Activated CD8-positive, alpha-beta T cell treated with anti-CD3 and anti-CD28 coated beads for 36 hours (primary cell): ENCODE measurements at regions not wholly inside any gene's neighbourhood (a gene's known extent, or its start where the extent isn't known, plus 50 kb on each side); places are given as distances from the start of the nearest gene placed in this dataset.
"Not testable (repeated sequence)": the region's sequence is repeated elsewhere in the genome, so short reads cannot be mapped to it uniquely, and the experiment has no call there.

ENCODE experiments used
- ATAC-seq: fragments of 200-7000 bp; cut with Tn5 transposase; one replicate; pipeline ENCODE4 v1.10.0; 2021; ENCODE audit warnings: mild to moderate bottlenecking, moderate library complexity
- CTCF ChIA-PET: fragments of 350-600 bp; sonication (Branson Sonifier 250); formaldehyde crosslinking; loops from one replicate; lab custom pipeline; 2021; ENCODE audit warnings: antibody characterized with exemption; lab: Charles Lee
- POLR2A ChIA-PET: fragments of 350-600 bp; sonication (Branson Sonifier 250); formaldehyde crosslinking; loops from one replicate; lab custom pipeline; 2021; ENCODE audit warnings: antibody characterized with exemption; lab: Charles Lee
- DNase-seq: peaks from one replicate; pipeline ENCODE4 v3.0.0-alpha.2; 2020
- H3K27ac Mint-ChIP-seq: one replicate; pipeline ENCODE4 v1.8.0; 2021; ENCODE audit warnings: mild to moderate bottlenecking, mixed read lengths
- H3K27me3 Mint-ChIP-seq: one replicate; pipeline ENCODE4 v1.8.0; 2021; ENCODE audit warnings: mixed read lengths
- H3K36me3 Mint-ChIP-seq: one replicate; pipeline ENCODE4 v1.8.0; 2021; ENCODE audit warnings: low read depth, mixed read lengths
- H3K4me1 Mint-ChIP-seq: one replicate; pipeline ENCODE4 v1.8.0; 2021; ENCODE audit warnings: low read depth, mixed read lengths
- H3K4me3 Mint-ChIP-seq: one replicate; pipeline ENCODE4 v1.8.0; 2021; ENCODE audit warnings: mild to moderate bottlenecking, moderate library complexity, mixed read lengths
- H3K9me3 Mint-ChIP-seq: one replicate; pipeline ENCODE4 v1.8.0; 2021; ENCODE audit warnings: mixed read lengths
- intact Hi-C: fragments of 100-400 bp; cut with micrococcal nuclease; formaldehyde crosslinking; loops from one replicate; pipeline ENCODE4 v1.10.0; 2022
- TF ChIP-seq, protein P1 (sequence below): fragments of 200-600 bp; IDR thresholded peaks from one replicate; pipeline ENCODE4 v1.8.0; 2022; ENCODE audit warnings: antibody characterized with exemption, mild to moderate bottlenecking

DNA sequence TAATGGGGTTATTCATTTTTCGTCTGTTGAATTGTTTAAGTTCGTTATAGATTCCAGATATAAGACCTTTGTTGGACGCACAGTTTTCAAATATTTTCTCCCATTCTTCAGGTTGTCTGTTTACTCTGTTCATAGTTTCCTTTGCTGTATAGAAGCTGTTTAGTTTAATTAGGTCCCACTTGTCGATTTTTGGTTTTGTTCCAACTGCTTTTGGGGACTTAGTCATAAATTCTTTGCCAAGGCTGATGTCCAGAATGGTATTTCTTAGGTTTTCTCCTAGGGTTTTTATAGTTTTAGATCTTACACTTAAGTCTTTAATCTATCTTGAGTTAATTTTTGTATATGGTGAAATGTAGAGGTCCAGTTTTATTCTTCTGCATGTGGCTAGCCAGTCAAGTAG is 58.9 kb upstream of the ZNF280D start:
- intact Hi-C loops: no loop called here
- H3K4me1 Mint-ChIP-seq: peaks cover 2% of the 10 kb centered on the region
- TF ChIP-seq, protein P1, sequence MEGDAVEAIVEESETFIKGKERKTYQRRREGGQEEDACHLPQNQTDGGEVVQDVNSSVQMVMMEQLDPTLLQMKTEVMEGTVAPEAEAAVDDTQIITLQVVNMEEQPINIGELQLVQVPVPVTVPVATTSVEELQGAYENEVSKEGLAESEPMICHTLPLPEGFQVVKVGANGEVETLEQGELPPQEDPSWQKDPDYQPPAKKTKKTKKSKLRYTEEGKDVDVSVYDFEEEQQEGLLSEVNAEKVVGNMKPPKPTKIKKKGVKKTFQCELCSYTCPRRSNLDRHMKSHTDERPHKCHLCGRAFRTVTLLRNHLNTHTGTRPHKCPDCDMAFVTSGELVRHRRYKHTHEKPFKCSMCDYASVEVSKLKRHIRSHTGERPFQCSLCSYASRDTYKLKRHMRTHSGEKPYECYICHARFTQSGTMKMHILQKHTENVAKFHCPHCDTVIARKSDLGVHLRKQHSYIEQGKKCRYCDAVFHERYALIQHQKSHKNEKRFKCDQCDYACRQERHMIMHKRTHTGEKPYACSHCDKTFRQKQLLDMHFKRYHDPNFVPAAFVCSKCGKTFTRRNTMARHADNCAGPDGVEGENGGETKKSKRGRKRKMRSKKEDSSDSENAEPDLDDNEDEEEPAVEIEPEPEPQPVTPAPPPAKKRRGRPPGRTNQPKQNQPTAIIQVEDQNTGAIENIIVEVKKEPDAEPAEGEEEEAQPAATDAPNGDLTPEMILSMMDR: no peak
- peaks cover 1% of the 10 kb centered on the region for H3K36me3 Mint-ChIP-seq
- H3K27me3 Mint-ChIP-seq: no peaks in the 10 kb centered on the region
- H3K27ac Mint-ChIP-seq: no peak overlapping the region
- no peak overlapping the region for H3K4me3 Mint-ChIP-seq
- ATAC-seq (no peak), DNase-seq (no peak)
- peaks cover 22% of the 10 kb centered on the region for H3K9me3 Mint-ChIP-seq
- ChIA-PET POLR2A (no interaction called here), CTCF (no interaction called here)

DNA sequence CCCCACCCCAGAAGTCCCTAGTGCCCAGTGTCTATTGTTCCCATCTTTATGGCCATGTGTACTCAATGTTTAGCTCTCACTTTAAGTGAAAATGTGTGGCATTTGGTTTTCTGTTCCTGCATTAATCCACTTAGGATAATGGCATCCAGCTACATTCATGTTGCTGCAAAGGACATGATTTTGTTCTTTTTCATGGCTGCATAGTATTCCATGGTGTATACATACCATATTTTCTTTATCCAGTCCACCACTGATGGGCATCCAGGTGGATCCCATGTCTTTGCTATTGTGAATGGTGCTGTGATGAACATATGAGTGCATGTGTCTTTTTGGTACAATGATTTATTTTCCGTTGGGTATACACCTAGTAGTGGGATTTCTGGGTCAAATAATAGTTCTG is 58.2 kb upstream of the ZNF280D start:
- ATAC-seq, H3K36me3 Mint-ChIP-seq, H3K27me3 Mint-ChIP-seq, intact Hi-C loops, H3K27ac Mint-ChIP-seq, POLR2A ChIA-PET, H3K4me1 Mint-ChIP-seq, DNase-seq, CTCF ChIA-PET, H3K4me3 Mint-ChIP-seq: not testable (repeated sequence)
- H3K9me3 Mint-ChIP-seq: peaks cover 22% of the 10 kb centered on the region

DNA sequence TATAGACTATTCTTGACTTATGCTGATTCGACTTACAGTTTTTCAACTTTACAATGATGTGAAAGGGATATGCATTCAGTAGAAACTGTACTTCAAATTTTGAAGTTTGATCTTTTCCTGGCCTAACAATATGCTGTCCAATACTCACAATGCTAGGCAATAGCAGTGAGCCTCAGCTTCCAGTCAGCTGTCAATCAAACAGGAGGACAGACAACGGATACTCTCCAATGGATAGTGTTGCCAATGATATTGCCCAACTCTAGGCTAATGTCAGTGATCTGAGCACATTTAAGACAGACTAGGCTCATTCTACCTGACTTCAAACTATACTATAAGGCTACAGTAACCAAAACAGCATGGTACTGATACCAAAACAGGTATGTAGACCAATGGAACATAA is 55.0 kb upstream of the ZNF280D start:
- ChIA-PET CTCF (no interaction called here), POLR2A (no interaction called here)
- Mint-ChIP-seq H3K9me3 (peaks cover 18% of the 10 kb centered on the region), H3K27me3 (no peaks in the 10 kb centered on the region), H3K36me3 (peaks cover 1% of the 10 kb centered on the region), H3K4me3 (no peak overlapping the region), H3K4me1 (peaks cover 11% of the 10 kb centered on the region), H3K27ac (no peak overlapping the region)
- ATAC-seq (no peak), DNase-seq (no peak)
- intact Hi-C loops: no loop called here
- TF ChIP-seq, protein P1: no peak

DNA sequence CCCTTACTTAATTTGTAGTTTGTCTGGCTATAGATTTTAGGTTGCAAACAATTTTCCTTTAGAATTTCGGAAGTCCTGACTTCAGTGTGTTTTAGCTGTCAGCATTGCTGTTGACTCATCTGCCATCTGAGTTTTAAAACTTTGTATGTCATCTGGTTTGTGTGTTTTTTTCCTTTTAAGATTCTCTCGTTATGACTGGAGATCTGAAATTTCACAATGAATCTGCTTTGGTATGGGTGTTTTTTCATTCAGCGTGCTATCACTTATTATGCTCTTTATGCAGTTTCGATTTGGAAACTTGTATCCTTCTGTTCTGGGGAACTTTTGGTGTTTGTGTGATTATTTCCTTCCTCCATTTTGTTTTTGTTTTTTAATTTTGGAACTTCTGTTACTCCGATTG is 53.7 kb upstream of the ZNF280D start:
- no peak for DNase-seq
- no peak overlapping the region for H3K4me3 Mint-ChIP-seq
- ChIA-PET CTCF (no interaction called here), POLR2A (no interaction called here)
- peaks cover 11% of the 10 kb centered on the region for H3K4me1 Mint-ChIP-seq
- intact Hi-C loops: no loop called here
- TF ChIP-seq, protein P1: no peak
- H3K27ac Mint-ChIP-seq: peak overlapping the region; percentile 34
- H3K27me3 Mint-ChIP-seq: peaks cover 2% of the 10 kb centered on the region
- H3K36me3 Mint-ChIP-seq: no peaks in the 10 kb centered on the region
- H3K9me3 Mint-ChIP-seq: peaks cover 15% of the 10 kb centered on the region
- peak; percentile 76 for ATAC-seq

DNA sequence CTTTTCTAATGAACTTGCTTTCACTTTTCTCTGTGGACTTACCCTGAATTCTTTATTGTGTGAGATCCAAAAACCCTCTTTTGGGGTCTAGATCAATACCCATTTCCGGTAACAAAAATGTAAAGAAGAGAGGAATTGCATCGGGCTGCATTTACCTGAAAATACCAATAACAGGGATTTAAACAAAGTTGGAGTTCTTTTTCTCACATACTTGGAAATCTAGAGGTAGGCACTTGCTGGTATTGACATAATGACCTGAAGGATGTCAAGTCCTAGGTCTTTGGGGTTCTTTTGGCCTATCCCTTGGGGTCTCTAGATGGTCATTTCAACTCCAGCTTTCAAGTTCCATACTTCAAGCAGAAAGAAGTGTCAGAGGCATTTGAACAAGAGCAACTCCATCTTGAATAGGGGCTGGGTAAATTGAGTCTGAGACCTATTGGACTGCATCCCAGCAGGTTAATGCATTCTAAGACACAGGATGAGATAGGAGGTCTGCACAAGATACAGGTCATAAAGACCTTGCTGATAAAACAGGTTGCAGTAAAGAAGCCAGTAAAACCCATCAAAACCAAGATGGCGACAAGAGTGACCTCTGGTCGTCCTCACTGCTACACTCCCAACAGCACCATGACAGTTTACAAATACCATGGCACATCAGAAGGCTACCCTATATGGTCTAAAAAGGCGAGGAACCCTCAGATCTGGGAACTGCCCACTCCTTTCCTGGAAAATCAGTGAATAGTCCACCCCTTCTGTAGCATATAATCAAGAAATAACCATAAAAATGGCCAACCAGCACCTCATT is 50.8 kb upstream of the ZNF280D start:
- ATAC-seq (no peak), DNase-seq (no peak)
- H3K27ac Mint-ChIP-seq: no peak overlapping the region
- CTCF ChIA-PET: no interaction called here
- H3K4me3 Mint-ChIP-seq: no peak overlapping the region
- intact Hi-C loops: no loop called here
- POLR2A ChIA-PET: interaction anchor here (1.2 kb wide), 1 partner anchor 52 kb away, joined by 4 read pairs; no protein-coding TSS in a partner anchor
- H3K36me3 Mint-ChIP-seq: peaks cover 3% of the 10 kb centered on the region
- peaks cover 2% of the 10 kb centered on the region for H3K27me3 Mint-ChIP-seq
- H3K9me3 Mint-ChIP-seq: peaks cover 11% of the 10 kb centered on the region
- TF ChIP-seq, protein P1: no peak
- peaks cover 19% of the 10 kb centered on the region for H3K4me1 Mint-ChIP-seq
